G401 (cell line): ENCODE measurements at regions not wholly inside any gene's neighbourhood (a gene's known extent, or its start where the extent isn't known, plus 50 kb on each side); places are given as distances from the start of the nearest gene placed in this dataset.
A peak's percentile ranks its signal among the peaks of the same experiment; 100 is the strongest.
"Not testable (repeated sequence)": the region's sequence is repeated elsewhere in the genome, so short reads cannot be mapped to it uniquely, and the experiment has no call there.

Experiments
- DNase-seq: peaks from one replicate; pipeline ENCODE4 v3.0.0-alpha.2; 2015; ENCODE audit warnings: low spot score
- in situ Hi-C: cut with HindIII; loops from 2 replicates; pipeline ENCODE4 v1.10.0; 2016; ENCODE audit warnings: low sequenced_read_pairs, mixed read lengths

DNA sequence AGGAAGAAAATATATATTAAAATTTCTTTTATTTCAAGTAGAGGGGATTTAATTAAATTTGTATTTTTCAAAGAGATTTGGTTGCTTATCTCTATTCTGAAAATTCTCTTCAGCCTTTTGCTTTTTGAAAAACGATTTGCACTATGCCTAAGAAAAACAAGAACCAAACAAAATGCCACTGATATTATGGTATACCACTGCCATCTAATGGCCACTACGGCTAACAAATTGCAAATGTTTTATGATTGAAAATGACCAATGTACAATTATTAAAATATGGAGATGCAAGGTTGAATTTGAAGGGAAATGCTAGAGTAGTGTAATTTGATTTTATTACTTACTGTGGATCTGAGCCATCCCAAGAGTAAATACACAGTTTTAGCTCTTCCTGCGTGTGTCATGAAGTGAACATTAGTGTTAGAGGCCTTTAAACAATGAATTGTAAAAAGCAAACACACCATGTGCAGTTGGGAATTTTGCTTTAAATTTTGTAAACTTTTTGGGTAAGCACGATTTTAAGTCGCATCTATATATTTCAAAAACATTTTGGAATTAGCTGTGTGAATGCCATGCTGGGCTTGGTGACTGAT, 137.4 kb upstream of the USP25 start:
- peak; percentile 62 for DNase-seq
- in situ Hi-C loops, result no loop called here

DNA sequence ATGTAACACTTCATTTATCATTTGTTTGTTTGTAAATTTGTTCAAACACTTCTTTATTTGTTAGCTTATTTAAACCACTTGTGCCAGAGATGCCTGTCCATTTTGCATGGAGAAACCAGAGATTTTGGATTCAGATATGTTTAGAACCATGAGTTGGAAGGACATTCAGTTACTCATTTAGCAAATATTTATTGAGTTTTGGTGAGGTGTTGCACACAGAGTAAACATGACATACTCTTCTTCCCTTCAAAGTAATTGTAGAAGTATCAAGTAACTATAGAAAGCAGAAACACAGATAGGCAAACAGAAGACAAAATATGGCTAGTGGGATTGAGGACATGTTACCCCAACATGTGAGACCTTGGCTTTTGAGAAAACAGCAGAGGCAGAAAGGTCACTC, 136.8 kb upstream of the USP25 start:
- in situ Hi-C loops, result no loop called here
- DNase-seq, result no peak

DNA sequence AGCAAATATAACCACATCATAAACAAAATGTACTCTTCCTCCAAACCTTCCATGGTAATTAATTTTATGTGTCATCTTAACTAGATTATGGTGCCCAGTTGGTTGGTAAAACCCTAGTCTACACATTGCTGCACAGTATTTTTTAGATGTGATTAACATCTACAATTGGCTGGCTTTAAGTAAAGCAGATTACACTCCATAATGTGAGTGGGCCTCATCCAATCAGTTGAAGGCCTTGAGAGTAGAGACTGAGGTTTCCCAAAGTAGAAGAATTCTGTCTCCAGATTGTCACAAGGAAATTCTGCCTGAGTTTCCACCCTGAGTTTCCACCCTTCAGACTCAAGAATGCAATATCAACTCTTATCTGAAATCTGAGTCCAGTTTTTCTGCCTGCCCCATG, 128.4 kb upstream of the USP25 start:
- no peak for DNase-seq
- in situ Hi-C loops, result no loop called here

DNA sequence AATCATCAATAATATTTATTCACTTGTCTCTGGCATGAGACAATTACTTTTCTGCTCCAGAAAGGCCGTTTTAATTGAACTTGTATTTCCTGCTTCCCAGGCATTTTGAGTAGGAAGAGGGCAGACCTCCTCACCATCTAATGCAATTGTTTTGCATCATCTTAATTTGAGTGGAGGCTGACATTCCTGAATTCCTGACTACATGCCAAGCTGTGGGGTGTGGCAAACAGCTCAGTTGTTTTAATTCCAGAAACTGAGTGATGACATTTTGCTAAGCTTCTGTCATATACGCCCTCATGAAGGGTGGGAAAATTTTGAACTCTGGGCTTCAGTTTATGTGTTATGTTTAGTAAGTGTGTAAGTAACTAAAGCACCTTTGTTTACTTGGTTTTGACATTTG, 125.4 kb upstream of the USP25 start:
- in situ Hi-C loops, result no loop called here
- DNase-seq, result no peak

DNA sequence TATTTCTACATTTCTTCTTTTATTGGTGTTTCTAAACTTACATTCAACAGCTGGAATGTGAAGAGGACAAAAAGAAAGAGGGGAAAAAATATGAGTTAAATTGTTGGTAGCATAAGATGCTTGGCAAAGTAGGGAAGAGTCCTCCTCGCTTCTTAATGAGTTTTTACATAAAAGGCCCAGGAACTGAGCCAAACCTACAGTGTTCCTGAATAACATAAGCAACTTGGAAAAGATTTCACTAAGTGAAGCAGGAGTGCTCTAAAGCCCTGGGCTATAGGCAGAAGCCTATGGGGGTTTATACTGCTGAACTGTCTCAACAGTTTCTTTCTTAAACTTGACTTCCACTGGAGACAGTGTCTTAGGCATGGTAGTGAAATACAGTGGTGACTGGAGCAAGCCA, 115.0 kb upstream of the USP25 start:
- in situ Hi-C loops, result no loop called here
- no peak for DNase-seq

- in situ Hi-C loops, result no loop called here
- DNase-seq, result no peak
These were observed 112.8 kb upstream of the USP25 start for GRCh38 chr21:15616864-15617574.

- no peak for DNase-seq
These were observed 111.8 kb upstream of the USP25 start for GRCh38 chr21:15617964-15618363.

GRCh38 chr21:15620892-15621291, 108.9 kb upstream of the USP25 start:
- in situ Hi-C loops, result no loop called here
- no peak for DNase-seq

More at GRCh38 chr21:15617964-15618363, 111.8 kb upstream of the USP25 start:
- in situ Hi-C loops, result no loop called here

DNA sequence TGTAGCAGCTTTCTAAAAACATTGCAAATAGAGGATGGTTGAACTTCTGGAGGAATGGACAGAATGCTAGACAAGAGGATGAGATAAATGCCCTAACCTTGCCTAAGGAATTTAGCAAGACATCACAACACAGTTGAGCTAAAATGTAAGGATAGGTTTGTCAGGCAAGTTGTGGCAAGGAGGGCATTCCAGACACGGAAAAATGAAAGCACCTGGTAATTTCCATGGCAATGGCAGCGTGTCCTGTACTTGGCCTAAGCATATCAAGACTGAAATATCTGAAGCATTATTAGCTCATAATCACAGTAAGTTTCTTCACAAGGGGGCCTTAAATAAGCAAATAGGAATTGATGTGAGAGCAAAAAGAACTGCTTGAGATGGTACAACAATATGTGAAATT, 105.1 kb upstream of the USP25 start:
- in situ Hi-C loops, result no loop called here
- no peak for DNase-seq

DNA sequence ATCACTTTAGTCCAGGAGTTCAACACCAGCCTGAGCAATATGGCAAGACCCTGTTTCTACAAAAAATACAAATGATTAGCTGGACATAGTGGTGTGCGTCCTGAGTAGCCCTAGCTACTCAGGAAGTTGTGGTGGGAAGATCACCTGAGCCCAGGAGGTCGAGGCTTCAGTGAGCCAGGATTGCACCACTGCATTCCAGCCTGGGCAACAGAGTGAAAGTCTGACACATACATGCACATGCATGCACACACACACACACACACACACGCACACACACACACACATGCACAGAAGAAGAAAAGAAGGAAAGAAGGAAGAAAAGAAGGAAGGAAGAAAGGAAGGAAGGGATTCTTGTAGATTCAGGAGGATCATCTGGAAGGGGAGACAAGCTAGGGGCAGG, 104.4 kb upstream of the USP25 start:
- no peak for DNase-seq
- in situ Hi-C loops, result no loop called here

DNA sequence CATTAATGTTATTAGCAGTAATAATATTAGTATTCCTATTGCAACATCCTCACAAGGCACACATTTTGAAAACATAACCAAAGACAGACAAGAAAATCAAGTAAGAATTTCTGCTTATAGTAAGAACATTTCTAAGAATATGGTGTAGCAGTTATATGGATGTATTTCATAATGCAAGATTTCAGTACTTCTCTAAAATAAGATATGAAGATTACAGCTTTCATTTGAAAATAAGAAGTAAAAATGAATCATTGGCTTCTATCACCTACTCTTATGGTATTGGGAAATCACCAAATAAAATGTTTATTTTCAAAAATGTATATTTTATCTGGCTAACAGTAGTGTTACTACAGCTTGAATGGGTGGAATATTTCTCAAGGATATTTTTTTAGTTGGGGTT, 103.8 kb upstream of the USP25 start:
- in situ Hi-C loops, result no loop called here
- no peak for DNase-seq

DNA sequence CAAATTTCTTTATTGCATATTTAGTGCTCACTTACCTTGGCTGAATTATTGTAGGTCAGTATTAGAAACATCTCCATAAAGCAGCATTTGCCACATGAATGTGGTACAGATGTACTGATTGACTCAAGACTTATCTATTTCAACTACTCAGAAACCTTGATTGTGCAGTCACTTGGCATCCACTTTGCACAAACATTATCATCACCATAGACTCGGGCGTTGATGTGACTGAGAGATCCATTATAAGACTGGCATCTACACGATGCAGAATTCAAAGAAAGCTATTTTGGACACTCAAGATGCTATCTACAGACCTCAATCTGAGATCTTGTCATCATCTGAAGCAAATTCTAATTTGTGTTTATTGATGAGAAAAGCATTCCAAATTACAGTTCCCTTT, 102.8 kb upstream of the USP25 start:
- no peak for DNase-seq
- in situ Hi-C loops, result no loop called here

- no peak for DNase-seq
- in situ Hi-C loops, result no loop called here
These were observed 102.0 kb upstream of the USP25 start for GRCh38 chr21:15627823-15628222.

DNA sequence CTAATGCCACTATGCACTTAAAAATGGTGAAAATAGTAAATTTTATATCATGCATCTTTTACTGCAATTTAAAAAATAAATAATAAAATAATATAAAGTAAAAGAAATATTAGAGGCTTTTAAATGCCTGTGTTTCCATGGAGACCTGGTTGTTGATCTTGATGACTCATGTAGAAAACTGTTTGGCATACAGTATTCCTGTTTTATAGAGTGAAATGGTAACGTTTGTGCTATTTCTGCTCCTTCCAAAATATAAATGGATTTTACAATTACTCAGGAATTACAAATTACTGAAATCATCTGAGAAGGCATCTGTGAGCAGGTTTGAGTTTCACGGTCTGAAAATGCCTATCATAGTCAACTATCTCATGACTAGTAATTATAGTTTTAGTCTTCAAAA, 98.4 kb upstream of the USP25 start:
- DNase-seq, result no peak
- in situ Hi-C loops, result no loop called here

GRCh38 chr21:15634541-15634940, 95.2 kb upstream of the USP25 start:
- DNase-seq, in situ Hi-C loops: not testable (repeated sequence)

DNA sequence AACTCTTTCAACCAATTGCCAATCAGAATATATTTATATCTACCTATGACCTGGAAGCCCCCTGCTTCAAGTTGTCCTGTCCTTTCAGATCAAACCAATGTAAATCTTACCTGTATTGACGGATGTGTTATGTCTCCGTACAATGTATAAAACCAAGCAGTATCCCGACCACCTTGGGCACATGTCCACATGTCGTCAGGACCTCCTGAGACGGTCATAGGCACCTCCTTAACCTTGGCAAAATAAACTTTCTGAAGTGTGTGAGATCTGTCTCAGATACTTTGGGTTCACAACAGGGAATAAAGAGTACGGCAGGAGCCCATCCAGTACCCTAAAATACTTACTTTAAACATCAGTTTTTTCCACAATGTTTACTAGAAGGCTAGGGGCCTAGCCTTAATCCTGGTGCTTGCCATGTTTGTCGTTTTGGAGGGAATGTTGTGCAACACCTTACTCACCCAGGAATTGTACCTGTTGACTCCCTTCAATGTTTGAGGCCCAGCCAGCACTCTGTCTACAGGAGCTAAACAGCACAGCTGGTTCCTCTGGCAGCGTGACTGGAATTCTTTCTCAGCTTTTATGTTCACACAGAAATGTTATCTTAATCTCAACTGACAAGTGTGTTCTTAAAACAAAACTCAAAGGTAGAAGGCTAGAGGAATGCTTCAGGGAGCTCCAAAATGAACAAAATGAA, 90.8 kb upstream of the USP25 start:
- in situ Hi-C loops, result no loop called here
- DNase-seq, result no peak

- in situ Hi-C loops, DNase-seq: not testable (repeated sequence)
These were observed 89.7 kb upstream of the USP25 start for GRCh38 chr21:15640113-15640512.

DNA sequence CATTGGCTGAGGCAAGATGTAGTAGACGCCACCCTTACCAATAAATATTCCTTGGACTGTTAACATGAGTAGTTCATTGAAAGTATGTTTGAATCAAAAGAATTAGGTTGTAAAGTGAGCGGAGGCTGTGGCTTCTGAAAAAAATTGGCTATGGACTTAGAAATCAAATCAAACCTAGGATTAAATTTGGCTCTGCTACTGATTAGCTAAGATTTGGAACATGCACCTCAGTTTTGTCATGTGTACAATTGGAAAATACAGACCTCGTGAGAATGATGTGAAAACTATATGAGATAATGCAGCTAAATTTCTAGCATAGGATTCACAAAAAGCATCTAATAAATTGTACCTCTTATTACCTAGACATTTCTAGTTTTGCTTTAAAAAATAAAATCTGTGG, 85.3 kb upstream of the USP25 start:
- DNase-seq, result no peak
- in situ Hi-C loops, result no loop called here

DNA sequence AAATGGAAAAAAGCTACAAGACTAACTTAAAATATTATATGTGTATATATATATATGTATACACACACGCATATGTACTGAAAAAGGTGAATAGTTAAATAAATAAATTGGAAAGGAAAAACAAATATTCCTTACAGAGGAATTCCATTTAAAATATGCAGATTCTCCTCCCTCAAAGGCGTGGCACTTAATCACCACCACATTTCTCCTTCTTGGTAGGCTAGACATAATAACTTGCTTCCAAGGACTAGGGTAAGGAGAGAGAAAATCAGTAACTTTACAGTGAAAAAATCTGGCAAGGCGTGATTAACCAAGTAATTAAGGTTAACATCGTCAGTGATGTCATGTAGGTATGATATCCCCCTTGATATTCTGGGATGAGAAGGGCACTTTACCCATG, 84.0 kb upstream of the USP25 start:
- DNase-seq, result no peak
- in situ Hi-C loops, result no loop called here

DNA sequence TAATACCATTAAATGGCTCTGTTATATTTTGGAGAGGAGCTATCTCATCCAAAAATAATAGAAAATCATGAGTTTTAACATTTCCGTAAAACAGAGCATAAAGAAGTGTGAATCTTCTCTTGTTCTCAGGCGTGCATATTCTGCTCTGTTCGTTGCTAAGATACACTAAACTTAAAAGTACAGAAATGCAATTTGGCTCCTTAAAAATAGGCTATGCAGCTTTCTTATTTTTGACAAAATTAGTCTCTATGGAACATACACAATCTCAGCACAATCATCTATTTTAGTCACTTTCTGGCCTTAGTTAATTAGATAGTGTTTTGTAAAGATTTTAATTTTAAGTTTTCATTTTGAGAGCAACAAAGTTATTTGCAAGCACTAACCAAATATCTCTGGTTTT, 79.0 kb upstream of the USP25 start:
- no peak for DNase-seq
- in situ Hi-C loops, result no loop called here

DNA sequence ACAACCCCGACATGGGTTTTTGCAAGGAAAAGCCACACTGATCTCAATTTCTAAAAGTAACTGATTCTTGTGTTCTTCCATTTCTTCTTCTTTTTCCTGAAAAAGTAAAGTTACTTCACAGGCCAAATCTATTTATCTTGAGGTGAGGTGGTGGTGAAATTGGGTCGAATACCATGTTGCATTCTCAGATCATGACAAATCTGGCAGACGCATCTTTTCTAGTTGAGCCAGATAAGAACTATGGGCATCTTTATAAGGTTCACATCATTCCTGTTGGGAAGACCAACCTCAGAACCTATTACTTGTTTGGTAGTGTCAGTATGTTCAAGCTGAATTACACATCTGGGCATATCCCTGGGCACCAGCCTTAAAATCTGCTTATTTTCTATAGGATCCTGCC, 78.6 kb upstream of the USP25 start:
- in situ Hi-C loops, result no loop called here
- no peak for DNase-seq
